HCT116 (cell line): ENCODE measurements at regions not wholly inside any gene's neighbourhood (a gene's known extent, or its start where the extent isn't known, plus 50 kb on each side); places are given as distances from the start of the nearest gene placed in this dataset.

Experiments used
- ATAC-seq: fragments of 200-7000 bp; cut with Tn5 transposase; 2 replicates; pipeline ENCODE4 v1.9.1; 2020; ENCODE audit warnings: mild to moderate bottlenecking, moderate library complexity
- BruUV-seq: library from RNA; stranded (reverse); fragments of 400-500 nt; replicated peaks from 2 replicates; lab custom pipeline; 2021; lab: Mats Ljungman, UMichigan
- CTCF ChIA-PET: fragments of 300-600 bp; sonication (Branson Sonifier 250); formaldehyde crosslinking; loops from one replicate; lab custom pipeline; 2021; ENCODE audit warnings: antibody characterized with exemption; lab: Charles Lee
- POLR2A ChIA-PET: fragments of 300-600, 350-600 bp; sonication (Branson Sonifier 250); formaldehyde crosslinking; loops from one replicate; lab custom pipeline; 2021; ENCODE audit warnings: antibody characterized with exemption; lab: Charles Lee
- RAD21 ChIA-PET, 2 experiments: fragments of 300-600 bp; sonication (Branson Sonifier 250); formaldehyde crosslinking; loops; one replicate each; lab custom pipeline; 2023; ENCODE audit warnings: low total read pairs in 2 of 2; ENCODE audit not compliant: uncharacterized antibody in 2 of 2, unreplicated experiment in 2 of 2, low non-redundant PET in 1 of 2; lab: Charles Lee
- DNase-seq: peaks from one replicate; pipeline ENCODE4 v3.0.0-alpha.2; 2010; ENCODE audit warnings: low read depth, low spot score
- H2AFZ ChIP-seq: fragments of 200-600 bp; shearing (Covaris generic), sonication (generic); 2 replicates; pipeline ENCODE4 v1.6.1; 2017; ENCODE audit warnings: low read depth, mixed run types, mixed read lengths, antibody characterized with exemption, low read length; ENCODE audit not compliant: poor library complexity, severe bottlenecking
- H3K27ac ChIP-seq: 2 replicates; pipeline ENCODE4 v1.5.1; 2012; ENCODE audit warnings: low read depth, low read length
- H3K27me3 ChIP-seq: fragments of 200-600 bp; sonication (generic); 2 replicates; pipeline ENCODE4 v1.6.1; 2016; ENCODE audit warnings: mixed run types, low read length, mixed read lengths; ENCODE audit not compliant: insufficient read depth
- H3K36me3 ChIP-seq, 2 experiments: fragments of 200-500 bp in 1 of 2; fragments of 200-600 bp in 1 of 2; sonication (Bioruptor generic) in 1 of 2; sonication (generic) in 1 of 2; 2 replicates each; pipeline versions ENCODE4 v1.5.1 to v1.6.1; 2014 to 2016; ENCODE audit warnings: low read length in 2 of 2, inconsistent platforms in 1 of 2, mixed read lengths in 1 of 2, mixed run types in 1 of 2; ENCODE audit not compliant: insufficient read depth in 2 of 2, control insufficient read depth in 1 of 2
- H3K4me1 ChIP-seq, 2 experiments: fragments of 200-600 bp in 1 of 2; sonication (generic) in 1 of 2; 2 replicates each; pipeline versions ENCODE4 v1.5.1 to v1.6.1; 2012 to 2017; ENCODE audit warnings: low read length in 2 of 2, inconsistent platforms in 1 of 2, mild to moderate bottlenecking in 1 of 2, mixed read lengths in 1 of 2, mixed run types in 1 of 2, moderate library complexity in 1 of 2; ENCODE audit not compliant: insufficient read depth in 2 of 2, control insufficient read depth in 1 of 2
- H3K4me2 ChIP-seq: fragments of 200-600 bp; sonication (generic); 2 replicates; pipeline ENCODE4 v1.6.1; 2017; ENCODE audit warnings: mixed run types, low read length, mixed read lengths
- H3K4me3 ChIP-seq, 2 experiments: fragments of 200-600 bp in 1 of 2; sonication (generic) in 1 of 2; replicated peaks in 1 of 2; 2 replicates each; pipeline ENCODE4 v1.5.1; 2011 to 2016; ENCODE audit warnings: low read length in 2 of 2, control low read depth in 1 of 2, low read depth in 1 of 2, mild to moderate bottlenecking in 1 of 2, mixed read lengths in 1 of 2, mixed run types in 1 of 2
- H3K79me2 ChIP-seq: fragments of 200-600 bp; sonication (generic); 2 replicates; pipeline ENCODE4 v1.6.1; 2017; ENCODE audit warnings: mild to moderate bottlenecking, mixed run types, low read length, moderate library complexity, mixed read lengths; ENCODE audit not compliant: insufficient read depth
- H3K9ac ChIP-seq: fragments of 200-600 bp; sonication (generic); 2 replicates; pipeline ENCODE4 v1.6.1; 2016; ENCODE audit warnings: low read length, mixed read lengths
- H3K9me2 ChIP-seq: fragments of 200-600 bp; sonication (generic), shearing (Covaris generic); 2 replicates; pipeline ENCODE4 v1.6.1; 2017; ENCODE audit warnings: mixed run types, mild to moderate bottlenecking, moderate library complexity; ENCODE audit not compliant: insufficient read depth
- H3K9me3 ChIP-seq, 2 experiments: fragments of 200-500 bp in 1 of 2; fragments of 200-600 bp in 1 of 2; sonication (Bioruptor generic) in 1 of 2; sonication (generic) in 1 of 2; 2 replicates each; pipeline ENCODE4 v1.6.1; 2014 to 2017; ENCODE audit warnings: low read length in 2 of 2, mixed read lengths in 2 of 2, inconsistent platforms in 1 of 2, low read depth in 1 of 2, mild to moderate bottlenecking in 1 of 2, mixed run types in 1 of 2, moderate library complexity in 1 of 2; ENCODE audit not compliant: control insufficient read depth in 1 of 2, insufficient read depth in 1 of 2
- H4K20me1 ChIP-seq: fragments of 200-600 bp; sonication (generic), shearing (Covaris generic); 2 replicates; pipeline ENCODE4 v1.6.1; 2017; ENCODE audit warnings: mixed run types, mild to moderate bottlenecking, moderate library complexity; ENCODE audit not compliant: insufficient read depth
- ATF3 ChIP-seq: IDR thresholded peaks from 2 replicates; pipeline ENCODE4 v1.6.1; 2012
- CBX3 ChIP-seq: IDR thresholded peaks from 2 replicates; pipeline ENCODE4 v1.6.1; 2012; ENCODE audit warnings: low read depth
- CEBPB ChIP-seq: IDR thresholded peaks from 2 replicates; pipeline ENCODE4 v1.6.1; 2012; ENCODE audit warnings: low read depth
- CTCF ChIP-seq, 3 experiments: fragments of 200-600 bp in 1 of 3; sonication (generic) in 1 of 3; IDR thresholded peaks in 2 of 3; conservative IDR thresholded peaks in 1 of 3; 2 replicates each; pipeline ENCODE4 v1.5.1; 2012 to 2017; ENCODE audit warnings: low read depth in 2 of 3, low read length in 2 of 3, antibody characterized with exemption in 1 of 3, borderline replicate concordance in 1 of 3, control low read depth in 1 of 3, mild to moderate bottlenecking in 1 of 3, mixed read lengths in 1 of 3, mixed run types in 1 of 3, moderate library complexity in 1 of 3; ENCODE audit not compliant: insufficient read depth in 1 of 3
- ELF1 ChIP-seq: IDR thresholded peaks from 2 replicates; pipeline ENCODE4 v1.6.1; 2012; ENCODE audit warnings: low read depth, borderline replicate concordance
- EZH2phosphoT487 ChIP-seq: fragments of 200-600 bp; IDR thresholded peaks from 2 replicates; pipeline ENCODE4 v1.6.1; 2018; ENCODE audit warnings: antibody characterized with exemption, borderline replicate concordance
- JUND ChIP-seq: IDR thresholded peaks from 2 replicates; pipeline ENCODE4 v1.6.1; 2012
- MAX ChIP-seq: IDR thresholded peaks from 2 replicates; pipeline ENCODE4 v1.6.1; 2012
- POLR2A ChIP-seq: IDR thresholded peaks from 2 replicates; pipeline ENCODE4 v1.7.0; 2011; ENCODE audit warnings: borderline replicate concordance; ENCODE audit not compliant: insufficient read depth, insufficient read length; ENCODE audit errors: extremely low read depth
- SIN3A ChIP-seq: IDR thresholded peaks from 2 replicates; pipeline ENCODE4 v1.6.1; 2012; ENCODE audit warnings: low read depth
- TCF7L2 ChIP-seq: IDR thresholded peaks from 2 replicates; pipeline ENCODE4 v1.7.0; 2011; ENCODE audit warnings: borderline replicate concordance, inconsistent platforms; ENCODE audit not compliant: insufficient read depth, insufficient read length; ENCODE audit errors: extremely low read depth
- YY1 ChIP-seq: IDR thresholded peaks from 2 replicates; pipeline ENCODE4 v1.6.1; 2011; ENCODE audit warnings: low read length, low read depth, moderate library complexity, mild to moderate bottlenecking; ENCODE audit not compliant: insufficient replicate concordance; ENCODE audit errors: extremely low read depth
- ZBTB33 ChIP-seq: IDR thresholded peaks from 2 replicates; pipeline ENCODE4 v1.6.1; 2011; ENCODE audit warnings: mild to moderate bottlenecking, low read length, moderate library complexity; ENCODE audit not compliant: insufficient replicate concordance; ENCODE audit errors: extremely low read depth
- ZFX ChIP-seq: fragments of 450-650 bp; IDR thresholded peaks from 2 replicates; pipeline ENCODE4 v1.6.1; 2017
- ZNF274 ChIP-seq: fragments of 200-500 bp; sonication (Bioruptor generic); IDR thresholded peaks from 2 replicates; pipeline ENCODE4 v1.6.1; 2014; ENCODE audit warnings: mild to moderate bottlenecking, low read depth, low read length, inconsistent platforms
- intact Hi-C: fragments of 100-400 bp; cut with micrococcal nuclease; formaldehyde crosslinking; loops from 2 replicates; pipeline ENCODE4 v1.10.0; 2022
- TF ChIP-seq, protein P1 (sequence below): IDR thresholded peaks from 2 replicates; pipeline ENCODE4 v1.6.1; 2012; ENCODE audit warnings: low read depth

- ChIA-PET POLR2A (no interaction called here), CTCF (no interaction called here), RAD21 (no interaction called here)
- no peak overlapping the region for H3K9ac ChIP-seq
- no peaks in the 10 kb centered on the region for H3K36me3 ChIP-seq
- H3K79me2 ChIP-seq = no peaks in the 10 kb centered on the region
- H3K4me2 ChIP-seq = no peak overlapping the region
- TF ChIP-seq ZNF274 (no peak), ZBTB33 (no peak), CBX3 (no peak), JUND (no peak), CEBPB (no peak), ELF1 (no peak), TCF7L2 (no peak), SIN3A (no peak), ZFX (no peak), MAX (no peak), EZH2phosphoT487 (no peak), CTCF (IDR thresholded peaks at IDR 0.05 in 2 of 3, conservative IDR thresholded peaks at IDR 0.05 in 1 of 3; ENCODE audit: borderline replicate concordance in 1 of 3, insufficient read depth in 1 of 3, low read depth in 2 of 3, low read length in 2 of 3) (no peak), ATF3 (no peak), YY1 (no peak), POLR2A (no peak)
- TF ChIP-seq, protein P1, sequence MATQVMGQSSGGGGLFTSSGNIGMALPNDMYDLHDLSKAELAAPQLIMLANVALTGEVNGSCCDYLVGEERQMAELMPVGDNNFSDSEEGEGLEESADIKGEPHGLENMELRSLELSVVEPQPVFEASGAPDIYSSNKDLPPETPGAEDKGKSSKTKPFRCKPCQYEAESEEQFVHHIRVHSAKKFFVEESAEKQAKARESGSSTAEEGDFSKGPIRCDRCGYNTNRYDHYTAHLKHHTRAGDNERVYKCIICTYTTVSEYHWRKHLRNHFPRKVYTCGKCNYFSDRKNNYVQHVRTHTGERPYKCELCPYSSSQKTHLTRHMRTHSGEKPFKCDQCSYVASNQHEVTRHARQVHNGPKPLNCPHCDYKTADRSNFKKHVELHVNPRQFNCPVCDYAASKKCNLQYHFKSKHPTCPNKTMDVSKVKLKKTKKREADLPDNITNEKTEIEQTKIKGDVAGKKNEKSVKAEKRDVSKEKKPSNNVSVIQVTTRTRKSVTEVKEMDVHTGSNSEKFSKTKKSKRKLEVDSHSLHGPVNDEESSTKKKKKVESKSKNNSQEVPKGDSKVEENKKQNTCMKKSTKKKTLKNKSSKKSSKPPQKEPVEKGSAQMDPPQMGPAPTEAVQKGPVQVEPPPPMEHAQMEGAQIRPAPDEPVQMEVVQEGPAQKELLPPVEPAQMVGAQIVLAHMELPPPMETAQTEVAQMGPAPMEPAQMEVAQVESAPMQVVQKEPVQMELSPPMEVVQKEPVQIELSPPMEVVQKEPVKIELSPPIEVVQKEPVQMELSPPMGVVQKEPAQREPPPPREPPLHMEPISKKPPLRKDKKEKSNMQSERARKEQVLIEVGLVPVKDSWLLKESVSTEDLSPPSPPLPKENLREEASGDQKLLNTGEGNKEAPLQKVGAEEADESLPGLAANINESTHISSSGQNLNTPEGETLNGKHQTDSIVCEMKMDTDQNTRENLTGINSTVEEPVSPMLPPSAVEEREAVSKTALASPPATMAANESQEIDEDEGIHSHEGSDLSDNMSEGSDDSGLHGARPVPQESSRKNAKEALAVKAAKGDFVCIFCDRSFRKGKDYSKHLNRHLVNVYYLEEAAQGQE = no peak
- H3K9me3 ChIP-seq = peaks cover 6 to 24% of the 10 kb centered on the region in 2 experiments; a peak in 2 of 4 replicates
- no peaks in the 10 kb centered on the region for H4K20me1 ChIP-seq
- no peaks in the 10 kb centered on the region for H3K4me1 ChIP-seq
- no peak overlapping the region for H2AFZ ChIP-seq
- H3K27ac ChIP-seq = no peak overlapping the region
- intact Hi-C loops = no loop called here
- DNase-seq = no peak
- ATAC-seq = no peak
- H3K4me3 ChIP-seq = no peak overlapping the region
- no peaks in the 10 kb centered on the region for H3K27me3 ChIP-seq
- H3K9me2 ChIP-seq = no peaks in the 10 kb centered on the region
- no TSS peak for BruUV-seq
Observed at GRCh38 chr14:85445151-85445795, 84.7 kb upstream of the FLRT2 start.
